ENCODE measurements at regions not wholly inside any gene's neighbourhood (a gene's known extent, or its start where the extent isn't known, plus 50 kb on each side); places are given as distances from the start of the nearest gene placed in this dataset.

DNA sequence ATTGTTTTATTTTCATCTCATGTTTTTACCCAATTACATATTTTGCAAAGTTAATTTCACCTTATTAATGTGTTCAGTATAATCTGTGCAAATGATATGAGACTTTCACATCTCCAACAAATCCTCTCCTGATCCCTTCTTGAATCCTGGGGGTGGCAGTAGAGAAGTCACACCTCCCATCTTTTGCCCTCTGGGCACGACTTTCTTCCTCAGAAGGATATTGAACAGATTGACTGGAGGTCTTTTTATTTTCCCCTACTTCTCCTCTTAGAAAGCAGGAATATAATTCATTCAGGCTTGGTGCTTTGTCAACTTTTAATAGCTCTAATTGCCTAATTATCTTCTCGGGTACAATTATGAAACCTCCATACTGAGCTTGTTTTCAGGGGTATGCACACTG is 1037.1 kb upstream of the NUDT12 start:
- Histone ChIP-seq H3K9ac (ENCODE audit: extremely low read depth, insufficient read length, low read length) (no peak overlapping the region), H4K91ac (ENCODE audit: insufficient read length, low read depth, low read length) (no peak overlapping the region), H3K79me2 (ENCODE audit: insufficient read depth, low read length) (no peaks in the 10 kb centered on the region), H2BK20ac (ENCODE audit: low read depth, low read length, poor library complexity, severe bottlenecking) (no peak overlapping the region), H3K14ac (ENCODE audit: insufficient read depth, low read length) (no peak overlapping the region), H3K79me1 (ENCODE audit: insufficient read depth, low read depth, low read length, poor library complexity, severe bottlenecking) (no peaks in the 10 kb centered on the region), H2BK15ac (ENCODE audit: low read depth, low read length) (no peak overlapping the region), H3K4ac (ENCODE audit: low read depth, low read length) (no peak overlapping the region), H3K18ac (ENCODE audit: insufficient read length, low read depth, low read length) (no peak overlapping the region), H4K8ac (replicated peaks; ENCODE audit: insufficient read length, low read depth, low read length) (no peak overlapping the region), H3K27me3 (ENCODE audit: insufficient read depth, low read length) (no peaks in the 10 kb centered on the region), H3K27ac (ENCODE audit: insufficient read length, low read depth, low read length) (no peak overlapping the region), H2BK5ac (ENCODE audit: insufficient read length, low read length) (no peak overlapping the region), H2BK12ac (ENCODE audit: insufficient read length, low read depth, low read length) (no peak overlapping the region), H3K23ac (ENCODE audit: insufficient read length, low read depth, low read length) (no peak overlapping the region), H2AFZ (ENCODE audit: low read length) (no peak overlapping the region), H2BK120ac (ENCODE audit: low read depth, low read length, poor library complexity, severe bottlenecking) (no peak overlapping the region), H3K4me1 (ENCODE audit: insufficient read depth, low read length) (no peaks in the 10 kb centered on the region), H3K4me2 (ENCODE audit: insufficient read depth, insufficient read length, low read length) (no peak overlapping the region), H4K5ac (ENCODE audit: insufficient read length, low read depth, low read length) (no peak overlapping the region), H3K56ac (ENCODE audit: insufficient read length, low read depth, low read length) (no peak overlapping the region), H3K23me2 (ENCODE audit: insufficient read length, low read depth, low read length, poor library complexity, severe bottlenecking) (no peaks in the 10 kb centered on the region), H3K9me3 (ENCODE audit: control insufficient read depth, low read depth, low read length) (peaks cover 8% of the 10 kb centered on the region), H3T11ph (ENCODE audit: low read length) (no peak overlapping the region), H4K20me1 (ENCODE audit: control insufficient read depth, insufficient read depth, insufficient read length) (no peaks in the 10 kb centered on the region), H2AK5ac (ENCODE audit: insufficient read length, low read length) (no peak overlapping the region)
- Mint-ChIP-seq H3K4me3 (no peak overlapping the region), H3K27me3 (ENCODE audit: low read depth) (no peaks in the 10 kb centered on the region), H3K4me1 (no peaks in the 10 kb centered on the region), H3K36me3 (ENCODE audit: insufficient read depth in 1 of 3, low read depth in 3 of 3) (peaks cover 0 to 11% (median 9%) of the 10 kb centered on the region in 3 experiments; a peak in 4 of 7 replicates), H3K27ac (no peak overlapping the region), H3K9me3 (peaks cover 10 to 12% of the 10 kb centered on the region in 2 experiments; a peak in 4 of 5 replicates)
- no peak for DNase-seq
- no peak for TF ChIP-seq CTCF (conservative IDR thresholded peaks at IDR 0.05)
- whole genome bisulfite sequencing (ENCODE audit: extremely low coverage, insufficient read length, low lambda C conversion rate): no CpG with 5 or more reads among the region's 2 CpGs
